H1 (cell line): ENCODE measurements at regions not wholly inside any gene's neighbourhood (a gene's known extent, or its start where the extent isn't known, plus 50 kb on each side); places are given as distances from the start of the nearest gene placed in this dataset.

ENCODE experiments used
- CTCF ChIA-PET: fragments of 300-600 bp; sonication (Branson Sonifier 250); formaldehyde crosslinking; loops from one replicate; lab custom pipeline; 2021; ENCODE audit not compliant: partially characterized antibody; lab: Charles Lee
- POLR2A ChIA-PET: fragments of 300-600 bp; sonication (Branson Sonifier 250); formaldehyde crosslinking; loops from one replicate; lab custom pipeline; 2021; ENCODE audit warnings: inconsistent platforms; ENCODE audit not compliant: partially characterized antibody; lab: Charles Lee
- DNase-seq, 2 experiments: peaks; one replicate each; pipeline versions ENCODE4 v3.0.0 to v3.0.0-alpha.2; 2010 to 2022; ENCODE audit warnings: low spot score in 2 of 2, low read depth in 1 of 2, mixed read lengths in 1 of 2
- FAIRE-seq: peaks from 2 replicates; lab custom pipeline; 2011; peaks lifted over from hg19 to GRCh38; lab: Jason Lieb, UNC
- H2AFZ ChIP-seq: 2 replicates; pipeline ENCODE4 v1.8.1; 2012; ENCODE audit warnings: low read length, inconsistent platforms
- H2AK5ac ChIP-seq: 2 replicates; pipeline ENCODE4 v1.6.1; 2013; ENCODE audit warnings: low read depth, low read length
- H2BK120ac ChIP-seq: replicated peaks from 2 replicates; pipeline ENCODE3; 2013; ENCODE audit warnings: low read depth, low read length, inconsistent platforms
- H2BK12ac ChIP-seq: 2 replicates; pipeline ENCODE4 v1.6.1; 2013; ENCODE audit warnings: low read depth, low read length
- H2BK15ac ChIP-seq: 2 replicates; pipeline ENCODE4 v1.6.1; 2013; ENCODE audit warnings: low read length
- H2BK20ac ChIP-seq: 2 replicates; pipeline ENCODE4 v1.6.1; 2013; ENCODE audit warnings: low read length
- H2BK5ac ChIP-seq: 2 replicates; pipeline ENCODE4 v1.6.1; 2013; ENCODE audit warnings: low read depth, low read length
- H3K14ac ChIP-seq: 2 replicates; pipeline ENCODE4 v1.6.1; 2013; ENCODE audit warnings: inconsistent platforms; ENCODE audit not compliant: insufficient read length
- H3K18ac ChIP-seq: 2 replicates; pipeline ENCODE4 v1.6.1; 2013; ENCODE audit warnings: low read length; ENCODE audit errors: extremely low read depth
- H3K23ac ChIP-seq: 2 replicates; pipeline ENCODE4 v1.6.1; 2013; ENCODE audit warnings: inconsistent platforms; ENCODE audit not compliant: insufficient read length
- H3K23me2 ChIP-seq: 2 replicates; pipeline ENCODE4 v1.6.1; 2013; ENCODE audit warnings: low read depth, low read length
- H3K27ac ChIP-seq: 2 replicates; pipeline ENCODE4 v1.6.1; 2011; ENCODE audit warnings: low read depth, low read length, inconsistent platforms
- H3K27me3 ChIP-seq, 4 experiments: replicated peaks in 1 of 4; 1 replicate in 1 of 4; 2 replicates in 3 of 4; pipeline versions ENCODE4 v1.6.1 to v1.8.1; 2011 to 2013; ENCODE audit warnings: low read length in 3 of 4, mild to moderate bottlenecking in 3 of 4, inconsistent platforms in 2 of 4, mixed read lengths in 2 of 4, moderate library complexity in 1 of 4; ENCODE audit not compliant: control insufficient read depth in 3 of 4, insufficient read depth in 3 of 4; ENCODE audit errors: extremely low read depth in 1 of 4
- H3K36me3 ChIP-seq, 4 experiments: 2 replicates each; pipeline versions ENCODE4 v1.6.1 to v1.8.1; 2011 to 2013; ENCODE audit warnings: mild to moderate bottlenecking in 4 of 4, low read length in 3 of 4, moderate library complexity in 2 of 4, control low read depth in 1 of 4, inconsistent platforms in 1 of 4; ENCODE audit not compliant: insufficient read depth in 4 of 4, control insufficient read depth in 2 of 4
- H3K4ac ChIP-seq: replicated peaks from 2 replicates; pipeline ENCODE3; 2013; ENCODE audit warnings: low read length, low read depth, mixed read lengths, inconsistent platforms; ENCODE audit not compliant: insufficient read length
- H3K4me1 ChIP-seq, 4 experiments: replicated peaks in 1 of 4; 1 replicate in 1 of 4; 2 replicates in 3 of 4; pipeline versions ENCODE4 v1.6.1 to v1.8.1; 2011 to 2013; ENCODE audit warnings: low read length in 3 of 4, inconsistent platforms in 2 of 4, mixed read lengths in 1 of 4; ENCODE audit not compliant: insufficient read depth in 4 of 4, control insufficient read depth in 3 of 4
- H3K4me2 ChIP-seq, 2 experiments: 2 replicates each; pipeline versions ENCODE4 v1.6.1 to v1.8.1; 2011 to 2013; ENCODE audit warnings: low read depth in 2 of 2, low read length in 2 of 2, control low read depth in 1 of 2, inconsistent platforms in 1 of 2, mild to moderate bottlenecking in 1 of 2; ENCODE audit not compliant: insufficient read depth in 1 of 2
- H3K4me3 ChIP-seq, 4 experiments: fragments of 200-600, 300-600 bp in 1 of 4; sonication (generic), shearing (Covaris generic), sonication (Bioruptor Twin) in 1 of 4; 2 replicates each; pipeline versions ENCODE4 v1.5.1 to v1.8.1; 2011 to 2016; ENCODE audit warnings: low read length in 4 of 4, low read depth in 3 of 4, control low read depth in 2 of 4, inconsistent platforms in 2 of 4, mild to moderate bottlenecking in 2 of 4, mixed read lengths in 1 of 4, moderate library complexity in 1 of 4; ENCODE audit not compliant: insufficient read depth in 2 of 4; ENCODE audit errors: extremely low read depth in 1 of 4
- H3K56ac ChIP-seq: replicated peaks from 2 replicates; pipeline ENCODE3; 2013; ENCODE audit warnings: low read depth, mild to moderate bottlenecking, mixed read lengths, low read length, inconsistent platforms; ENCODE audit not compliant: insufficient read length
- H3K79me1 ChIP-seq: 2 replicates; pipeline ENCODE4 v1.6.1; 2013; ENCODE audit warnings: low read depth, low read length, control low read depth
- H3K79me2 ChIP-seq, 2 experiments: 2 replicates each; pipeline versions ENCODE4 v1.6.1 to v1.8.1; 2012 to 2013; ENCODE audit warnings: low read length in 2 of 2, mild to moderate bottlenecking in 2 of 2, inconsistent platforms in 1 of 2; ENCODE audit not compliant: insufficient read depth in 2 of 2, control insufficient read depth in 1 of 2
- H3K9ac ChIP-seq, 4 experiments: replicated peaks in 1 of 4; 1 replicate in 1 of 4; 2 replicates in 3 of 4; pipeline versions ENCODE4 v1.6.1 to v1.8.1; 2011 to 2013; ENCODE audit warnings: low read depth in 3 of 4, low read length in 3 of 4, control low read depth in 2 of 4, mild to moderate bottlenecking in 2 of 4, moderate library complexity in 2 of 4, inconsistent platforms in 1 of 4; ENCODE audit errors: extremely low read depth in 1 of 4
- H3K9me3 ChIP-seq, 2 experiments: 2 replicates each; pipeline versions ENCODE4 v1.6.1 to v1.8.1; 2012 to 2013; ENCODE audit warnings: mild to moderate bottlenecking in 2 of 2, moderate library complexity in 2 of 2, control low read depth in 1 of 2, inconsistent platforms in 1 of 2, low read depth in 1 of 2, low read length in 1 of 2, mixed read lengths in 1 of 2; ENCODE audit not compliant: insufficient read depth in 2 of 2
- H4K20me1 ChIP-seq, 2 experiments: replicated peaks in 1 of 2; 2 replicates each; pipeline versions ENCODE3 to v1.8.1; 2011 to 2013; ENCODE audit warnings: inconsistent platforms in 2 of 2, low read length in 2 of 2, mild to moderate bottlenecking in 1 of 2; ENCODE audit not compliant: insufficient read depth in 2 of 2, control insufficient read depth in 1 of 2
- H4K5ac ChIP-seq: 2 replicates; pipeline ENCODE4 v1.6.1; 2013; ENCODE audit warnings: low read length, low read depth, mixed read lengths, inconsistent platforms; ENCODE audit not compliant: insufficient read length
- H4K8ac ChIP-seq: 2 replicates; pipeline ENCODE4 v1.8.0; 2013; ENCODE audit warnings: mild to moderate bottlenecking, moderate library complexity, low read length, inconsistent platforms; ENCODE audit not compliant: insufficient read depth; ENCODE audit errors: extremely low read depth
- H4K91ac ChIP-seq: replicated peaks from 2 replicates; pipeline ENCODE3; 2013; ENCODE audit warnings: low read length, mixed read lengths, inconsistent platforms; ENCODE audit not compliant: insufficient read length
- CREB1 ChIP-seq: IDR thresholded peaks from 2 replicates; pipeline ENCODE4 v1.6.1; 2012; ENCODE audit warnings: inconsistent platforms
- HDAC2 ChIP-seq, 2 experiments: fragments of 300-600 bp in 1 of 2; sonication (generic) in 1 of 2; IDR thresholded peaks; 2 replicates each; pipeline ENCODE4 v1.6.1; 2011 to 2012; ENCODE audit warnings: low read depth in 2 of 2, low read length in 2 of 2, mild to moderate bottlenecking in 2 of 2, moderate library complexity in 2 of 2, borderline replicate concordance in 1 of 2, inconsistent platforms in 1 of 2
- JUND ChIP-seq: IDR thresholded peaks from 2 replicates; pipeline ENCODE4 v1.6.1; 2011; ENCODE audit warnings: mild to moderate bottlenecking, improper control_type of control experiment, low read length
- KDM5A ChIP-seq: fragments of 200-600 bp; IDR thresholded peaks from 2 replicates; pipeline ENCODE4 v1.7.1; 2012; ENCODE audit warnings: mild to moderate bottlenecking, low read length, inconsistent platforms, mixed read lengths
- PHF8 ChIP-seq: fragments of 200-600 bp; sonication (generic); conservative IDR thresholded peaks from 2 replicates; pipeline ENCODE4 v1.7.1; 2012; ENCODE audit warnings: low read depth, mild to moderate bottlenecking, inconsistent platforms, low read length, moderate library complexity
- RAD21 ChIP-seq, 2 experiments: IDR thresholded peaks in 1 of 2; conservative IDR thresholded peaks in 1 of 2; 2 replicates each; pipeline ENCODE4 v1.6.1; 2011; ENCODE audit warnings: low read depth in 2 of 2, low read length in 2 of 2, improper control_type of control experiment in 1 of 2, inconsistent platforms in 1 of 2, mild to moderate bottlenecking in 1 of 2, moderate library complexity in 1 of 2
- SP1 ChIP-seq: IDR thresholded peaks from 2 replicates; pipeline ENCODE4 v1.6.1; 2011; ENCODE audit warnings: low read depth, low read length
- SUZ12 ChIP-seq: fragments of 200-600 bp; sonication (generic); IDR thresholded peaks from 2 replicates; pipeline ENCODE4 v1.6.1; 2012; ENCODE audit warnings: mild to moderate bottlenecking, inconsistent platforms, low read length, moderate library complexity, mixed read lengths
- WGBS, 2 experiments: shearing (Covaris generic) in 1 of 2; methylation state at CpG; one replicate each; pipeline versions ENCODE4 v1.1.6 to v1.1.7; 2013 to 2015; ENCODE audit warnings: low lambda C conversion rate in 2 of 2, mixed read lengths in 2 of 2, inconsistent platforms in 1 of 2, low coverage in 1 of 2, missing lambda C conversion rate in 1 of 2; ENCODE audit not compliant: insufficient replicate concordance in 2 of 2, insufficient coverage in 1 of 2, insufficient read length in 1 of 2; ENCODE audit errors: extremely low coverage in 1 of 2, missing lambda C conversion rate in 1 of 2; 5-methylcytosine and 5-hydroxymethylcytosine counted together

- Histone ChIP-seq H2BK20ac (no peak overlapping the region), H3K4me2 (no peak overlapping the region), H3K23me2 (no peaks in the 10 kb centered on the region), H3K9ac (no peak overlapping the region), H3K18ac (no peak overlapping the region), H3K4me3 (no peak overlapping the region), H2BK12ac (no peak overlapping the region), H2AK5ac (no peak overlapping the region), H2BK5ac (no peak overlapping the region), H3K14ac (no peak overlapping the region), H2BK15ac (no peak overlapping the region), H3K79me2 (no peaks in the 10 kb centered on the region), H3K36me3 (no peaks in the 10 kb centered on the region), H3K4ac (no peak overlapping the region), H4K8ac (no peak overlapping the region), H3K56ac (no peak overlapping the region), H4K5ac (no peak overlapping the region), H2AFZ (no peak overlapping the region), H3K79me1 (no peaks in the 10 kb centered on the region), H3K27ac (no peak overlapping the region), H3K9me3 (no peaks in the 10 kb centered on the region), H2BK120ac (no peak overlapping the region), H3K4me1 (no peaks in the 10 kb centered on the region), H4K20me1 (no peaks in the 10 kb centered on the region), H3K27me3 (no peaks in the 10 kb centered on the region)
- FAIRE-seq (no peak), DNase-seq (no peak)
- POLR2A ChIA-PET = no interaction called here
- 95% methylated on average over 10 of the region's 10 CpGs; no CpG with 5 or more reads in 1 of the 2 experiments for WGBS, 2 experiments
- CTCF ChIA-PET = no interaction called here
- TF ChIP-seq RAD21 (IDR thresholded peaks at IDR 0.05 in 1 of 2, conservative IDR thresholded peaks at IDR 0.05 in 1 of 2; ENCODE audit: low read depth in 2 of 2, low read length in 2 of 2) (no peak), SP1 (no peak), SUZ12 (no peak), CREB1 (no peak), HDAC2 (IDR thresholded peaks at IDR 0.05; ENCODE audit: borderline replicate concordance in 1 of 2, low read depth in 2 of 2, low read length in 2 of 2) (no peak), PHF8 (no peak), JUND (no peak), KDM5A (no peak)
- TF ChIP-seq, all 59 proteins: peak for 0
- H4K91ac ChIP-seq = no peak overlapping the region
- no peak overlapping the region for H3K23ac ChIP-seq
These were observed 725.5 kb downstream of the TRIML1 start for GRCh38 chr4:188864741-188865140.
